OCI-LY1 (cell line): ENCODE measurements at regions not wholly inside any gene's neighbourhood (a gene's known extent, or its start where the extent isn't known, plus 50 kb on each side); places are given as distances from the start of the nearest gene placed in this dataset.

Experiments
- H2AFZ ChIP-seq: fragments of 200-600 bp; sonication (generic), shearing (Covaris generic); 2 replicates; pipeline ENCODE4 v1.6.0; 2014; ENCODE audit warnings: antibody characterized with exemption, mild to moderate bottlenecking, low read length
- H3F3A ChIP-seq: fragments of 200-600 bp; sonication (generic), shearing (Covaris generic); 2 replicates; pipeline ENCODE4 v1.6.0; 2014; ENCODE audit warnings: mild to moderate bottlenecking, antibody characterized with exemption, low read length, moderate library complexity; ENCODE audit not compliant: insufficient read depth
- H3K27ac ChIP-seq: fragments of 200-600 bp; sonication (generic); 2 replicates; pipeline ENCODE4 v1.5.1; 2014; ENCODE audit warnings: low read length, mixed run types, mild to moderate bottlenecking, low read depth; ENCODE audit not compliant: poor library complexity, severe bottlenecking
- H3K27me3 ChIP-seq: fragments of 200-600 bp; sonication (generic); 2 replicates; pipeline ENCODE4 v1.6.0; 2014; ENCODE audit warnings: antibody characterized with exemption, mild to moderate bottlenecking, low read length, moderate library complexity; ENCODE audit not compliant: insufficient read depth
- H3K36me3 ChIP-seq: fragments of 200-600 bp; sonication (generic); 2 replicates; pipeline ENCODE4 v1.6.1; 2014; ENCODE audit warnings: mild to moderate bottlenecking, antibody characterized with exemption, low read length, moderate library complexity, mixed read lengths; ENCODE audit not compliant: insufficient read depth
- H3K4me1 ChIP-seq: fragments of 200-600 bp; sonication (generic); 2 replicates; pipeline ENCODE4 v1.5.1; 2014; ENCODE audit warnings: mild to moderate bottlenecking, low read length, moderate library complexity; ENCODE audit not compliant: insufficient read depth, severe bottlenecking
- H3K4me2 ChIP-seq: fragments of 200-600 bp; sonication (generic), shearing (Covaris generic); 2 replicates; pipeline ENCODE4 v1.6.1; 2014; ENCODE audit warnings: low read length
- H3K4me3 ChIP-seq: fragments of 200-600 bp; sonication (generic); 2 replicates; pipeline ENCODE4 v1.5.1; 2014; ENCODE audit warnings: low read length, low read depth, mild to moderate bottlenecking, mixed read lengths; ENCODE audit not compliant: poor library complexity, severe bottlenecking
- H3K79me2 ChIP-seq: fragments of 200-600 bp; shearing (Covaris generic); 2 replicates; pipeline ENCODE4 v1.6.1; 2016; ENCODE audit warnings: mixed run types, low read length, mixed read lengths; ENCODE audit not compliant: insufficient read depth
- H3K9ac ChIP-seq: fragments of 200-600 bp; sonication (generic), shearing (Covaris generic); 2 replicates; pipeline ENCODE4 v1.6.1; 2014; ENCODE audit warnings: mild to moderate bottlenecking, low read length, mixed read lengths
- H3K9me2 ChIP-seq: fragments of 200-600 bp; sonication (generic), shearing (Covaris generic); 2 replicates; pipeline ENCODE4 v1.6.1; 2014; ENCODE audit warnings: low read depth, mild to moderate bottlenecking, low read length, mixed read lengths
- H3K9me3 ChIP-seq: fragments of 200-600 bp; shearing (Covaris generic); 2 replicates; pipeline ENCODE4 v1.6.1; 2014; ENCODE audit warnings: low read length, mixed read lengths
- H4K20me1 ChIP-seq: fragments of 200-600 bp; sonication (generic), shearing (Covaris generic); 2 replicates; pipeline ENCODE4 v1.6.0; 2016; ENCODE audit warnings: mild to moderate bottlenecking, low read length; ENCODE audit not compliant: insufficient read depth
- CTCF ChIP-seq: fragments of 200-600 bp; sonication (generic), shearing (Covaris generic); IDR thresholded peaks from 2 replicates; pipeline ENCODE4 v1.5.1; 2017; ENCODE audit warnings: mild to moderate bottlenecking, antibody characterized with exemption, low read length, moderate library complexity, mixed read lengths
- EZH2 ChIP-seq: fragments of 200-600 bp; sonication (generic), shearing (Covaris generic); IDR thresholded peaks from 2 replicates; pipeline ENCODE4 v1.8.0; 2017; ENCODE audit warnings: borderline replicate concordance, mixed run types, mild to moderate bottlenecking, antibody characterized with exemption, low read length, moderate library complexity, mixed read lengths

DNA sequence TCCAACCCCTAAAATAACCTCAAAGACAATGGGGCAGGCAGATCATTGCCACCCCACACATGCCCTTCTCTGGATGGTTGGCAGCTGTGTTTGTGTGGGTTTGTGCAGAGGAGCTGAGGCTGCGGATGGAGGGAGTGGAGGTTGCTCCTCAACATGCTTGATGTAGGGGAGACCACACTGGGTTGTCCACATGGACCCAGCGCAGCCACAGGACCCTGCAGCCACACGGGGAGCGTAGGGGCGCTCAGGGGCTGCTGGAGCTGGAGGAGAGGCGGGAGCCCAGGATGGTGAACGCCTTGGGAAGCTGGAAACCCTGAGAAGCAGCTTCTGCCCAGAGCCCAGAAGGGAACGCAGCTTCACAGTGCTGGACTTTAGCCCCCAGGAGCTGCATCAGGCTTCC lies 56.3 kb upstream of the TMEM18 start:
- Histone ChIP-seq H3K9me3 (no peaks in the 10 kb centered on the region), H3K4me2 (no peak overlapping the region), H3K79me2 (no peaks in the 10 kb centered on the region), H3K9me2 (no peaks in the 10 kb centered on the region), H3K9ac (no peak overlapping the region), H3K27ac (no peak overlapping the region), H3K4me1 (no peaks in the 10 kb centered on the region), H3F3A (no peaks in the 10 kb centered on the region), H3K4me3 (no peak overlapping the region), H3K36me3 (no peaks in the 10 kb centered on the region), H4K20me1 (no peaks in the 10 kb centered on the region), H3K27me3 (no peaks in the 10 kb centered on the region), H2AFZ (no peak overlapping the region)
- TF ChIP-seq EZH2 (no peak), CTCF (no peak)

GRCh38 chr2:733001-733400 lies 55.8 kb upstream of the TMEM18 start:
- TF ChIP-seq EZH2: no peak
- TF ChIP-seq CTCF: no peak
- no peaks in the 10 kb centered on the region for H3K27me3 ChIP-seq
- no peaks in the 10 kb centered on the region for H3K79me2 ChIP-seq
- H3K36me3 ChIP-seq: no peaks in the 10 kb centered on the region
- H3K9ac ChIP-seq: no peak overlapping the region
- H3K9me2 ChIP-seq: no peaks in the 10 kb centered on the region
- no peaks in the 10 kb centered on the region for H4K20me1 ChIP-seq
- no peak overlapping the region for H3K27ac ChIP-seq
- H2AFZ ChIP-seq: no peak overlapping the region
- no peaks in the 10 kb centered on the region for H3K9me3 ChIP-seq
- H3K4me1 ChIP-seq: no peaks in the 10 kb centered on the region
- H3K4me2 ChIP-seq: no peak overlapping the region
- H3F3A ChIP-seq: no peaks in the 10 kb centered on the region
- no peak overlapping the region for H3K4me3 ChIP-seq

GRCh38 chr2:731711-732110 lies 54.5 kb upstream of the TMEM18 start:
- H3K4me2 ChIP-seq: no peak overlapping the region
- no peaks in the 10 kb centered on the region for H3K36me3 ChIP-seq
- H3K9me3 ChIP-seq: no peaks in the 10 kb centered on the region
- H2AFZ ChIP-seq: no peak overlapping the region
- H3K27me3 ChIP-seq: no peaks in the 10 kb centered on the region
- H3K4me3 ChIP-seq: no peak overlapping the region
- no peak overlapping the region for H3K27ac ChIP-seq
- TF ChIP-seq EZH2 (no peak), CTCF (no peak)
- no peak overlapping the region for H3K9ac ChIP-seq
- no peaks in the 10 kb centered on the region for H3K9me2 ChIP-seq
- no peaks in the 10 kb centered on the region for H3K79me2 ChIP-seq
- no peaks in the 10 kb centered on the region for H4K20me1 ChIP-seq
- H3K4me1 ChIP-seq: no peaks in the 10 kb centered on the region
- no peaks in the 10 kb centered on the region for H3F3A ChIP-seq
